Colon (tissue), 2 donors: ENCODE measurements at regions not wholly inside any gene's neighbourhood (a gene's known extent, or its start where the extent isn't known, plus 50 kb on each side); places are given as distances from the start of the nearest gene placed in this dataset.

Experiments
- FAIRE-seq: peaks from 2 replicates; lab custom pipeline; 2012; peaks lifted over from hg19 to GRCh38; lab: Jason Lieb, UNC
- donor health status: control.
- donor health status: control.

DNA sequence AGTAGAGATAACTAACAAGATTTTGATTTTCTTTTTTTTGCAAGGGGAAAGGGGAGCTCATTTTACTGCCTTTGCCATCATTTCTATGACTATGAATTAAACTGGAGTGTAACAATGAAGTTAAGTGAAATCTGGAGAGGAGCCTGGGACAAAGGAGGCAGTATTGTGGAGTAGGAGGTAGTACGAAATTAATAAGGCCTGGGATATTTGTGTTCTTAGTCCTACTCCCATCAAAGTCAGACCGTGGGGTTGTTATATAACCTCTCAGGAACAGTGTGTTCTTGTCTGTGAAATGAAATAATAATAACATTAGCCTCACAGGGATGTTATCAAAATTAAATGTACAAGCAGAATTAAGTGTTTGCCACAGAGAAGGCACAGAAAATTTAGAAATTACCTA lies 204.3 kb upstream of the EMCN start:
- FAIRE-seq, result no peak

DNA sequence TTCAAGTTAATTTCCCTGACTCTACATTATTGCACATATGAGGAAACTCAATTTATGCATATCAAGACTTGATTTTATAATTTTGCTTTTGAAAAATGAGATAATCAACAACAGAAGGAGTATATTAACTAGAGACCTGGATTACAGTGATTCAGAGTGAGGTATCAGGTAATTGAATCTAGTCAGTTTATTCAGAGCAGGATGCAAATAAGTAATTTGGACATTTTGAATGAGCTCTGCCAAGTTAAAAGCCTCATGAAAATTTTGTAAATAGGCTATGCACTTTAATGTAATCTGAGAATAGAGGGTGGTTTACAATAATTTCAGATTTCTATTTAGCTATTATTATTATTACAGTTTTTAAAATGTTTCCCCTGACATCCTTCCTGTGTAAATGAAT lies 203.7 kb upstream of the EMCN start:
- no peak for FAIRE-seq

GRCh38 chr4:100721077-100721476 lies 203.3 kb upstream of the EMCN start:
- FAIRE-seq, result no peak

- no peak for FAIRE-seq
These were observed 198.6 kb upstream of the EMCN start for GRCh38 chr4:100716416-100716815.

GRCh38 chr4:100708776-100709175 lies 191.0 kb upstream of the EMCN start:
- FAIRE-seq, result no peak

DNA sequence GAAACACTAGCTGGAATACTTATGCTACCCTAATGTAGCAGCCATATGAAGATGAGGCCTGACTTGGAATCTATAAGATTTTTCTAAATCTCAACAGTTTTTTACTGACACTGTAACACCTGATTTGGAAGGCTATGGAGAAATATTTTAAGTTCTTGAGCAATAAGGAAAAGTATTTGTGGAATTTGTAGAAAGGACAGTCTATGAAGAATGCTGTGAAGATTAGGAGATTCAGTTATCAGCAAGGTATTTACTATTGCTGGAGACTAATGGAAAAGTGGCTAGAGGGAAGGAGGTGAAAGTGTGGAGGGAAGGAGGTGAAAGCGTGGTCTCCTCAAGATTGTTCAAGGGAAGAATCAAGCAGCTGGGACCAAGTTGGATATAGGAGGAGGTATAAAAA lies 190.0 kb upstream of the EMCN start:
- no peak for FAIRE-seq

- no peak for FAIRE-seq
These were observed 178.7 kb upstream of the EMCN start for GRCh38 chr4:100696531-100696930.

DNA sequence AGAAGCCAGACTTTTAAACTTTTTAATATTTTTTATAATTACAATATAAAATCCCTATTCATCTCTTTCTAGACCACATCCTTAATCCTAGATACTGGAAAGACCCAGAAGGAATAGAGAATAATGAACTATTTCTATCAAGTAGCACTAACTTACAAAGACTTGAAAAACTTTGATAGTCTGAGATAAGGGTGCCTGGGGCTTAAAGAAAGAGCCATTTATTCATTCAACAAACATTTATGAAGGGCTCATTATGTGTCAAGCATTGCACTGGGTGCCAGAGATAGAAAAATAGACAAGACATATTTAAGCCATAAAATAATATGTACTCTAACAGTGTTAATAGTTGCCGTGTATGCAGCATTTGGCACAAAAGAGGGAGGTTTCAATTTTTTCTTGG lies 178.0 kb upstream of the EMCN start:
- FAIRE-seq, result no peak

DNA sequence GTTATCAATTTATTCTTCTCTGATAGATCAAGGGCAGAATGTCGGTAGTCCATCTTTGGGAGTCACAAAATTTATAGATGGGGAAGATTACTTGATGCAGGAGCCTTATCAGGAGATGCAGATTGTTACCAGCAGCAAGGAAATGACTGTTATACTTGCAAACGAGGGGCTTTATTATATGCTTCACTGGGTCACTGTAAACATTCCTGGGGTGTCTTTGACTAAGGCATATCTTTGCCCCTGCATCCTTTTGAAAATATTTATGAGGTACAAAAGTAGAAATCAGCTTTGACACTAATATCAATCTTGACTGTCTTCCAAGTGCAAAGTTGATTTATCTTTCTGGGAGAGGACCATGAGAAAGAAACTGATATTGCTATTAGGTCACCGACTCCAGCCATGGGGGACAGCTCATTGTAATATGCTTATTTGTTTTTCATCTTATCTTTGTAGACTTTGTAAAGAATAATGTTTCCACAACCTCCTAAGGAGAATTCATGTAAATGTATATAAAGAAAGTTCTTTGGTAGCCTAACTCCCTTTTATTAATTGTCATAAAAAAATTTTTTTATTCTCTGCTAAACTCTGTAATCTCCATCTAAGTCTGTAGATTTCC lies 177.3 kb upstream of the EMCN start:
- FAIRE-seq, result no peak

DNA sequence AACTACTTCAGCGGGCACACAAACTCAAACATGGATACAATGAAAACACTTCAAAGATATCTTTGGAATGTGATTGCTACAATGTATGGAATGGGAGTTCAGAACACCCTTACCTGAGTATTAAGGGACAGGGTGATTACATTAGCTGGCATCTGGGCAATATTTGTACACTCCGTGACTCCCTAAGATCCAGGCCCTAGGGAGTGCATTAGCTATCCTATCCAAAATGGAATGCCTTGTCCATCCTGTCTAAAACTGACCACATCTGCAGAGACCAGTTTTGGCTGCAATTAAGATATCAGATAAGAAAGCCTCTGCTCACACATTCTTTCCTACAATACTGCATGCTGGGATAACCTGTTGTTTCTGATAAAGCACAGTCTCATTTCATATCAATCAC lies 176.6 kb upstream of the EMCN start:
- FAIRE-seq, result no peak

DNA sequence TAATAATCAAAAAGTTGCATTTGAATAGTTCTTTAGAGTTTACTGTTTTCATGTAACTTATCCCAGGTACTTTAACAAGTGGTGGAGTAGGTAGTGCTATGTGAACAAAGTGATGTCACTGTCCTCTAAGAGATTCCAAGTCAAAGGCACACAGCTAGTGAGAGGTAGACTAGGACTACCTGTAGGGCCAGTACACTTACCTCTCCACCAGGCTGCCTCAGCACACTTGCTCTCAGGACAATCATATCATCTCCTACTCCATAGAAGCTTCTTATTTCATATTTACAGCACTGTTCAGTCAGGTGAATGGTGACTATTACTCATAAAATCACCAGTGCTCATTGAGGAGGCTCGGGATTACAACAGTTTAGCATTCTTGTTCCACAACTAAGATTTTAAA lies 173.0 kb upstream of the EMCN start:
- FAIRE-seq, result no peak

- no peak for FAIRE-seq
These were observed 170.5 kb upstream of the EMCN start for GRCh38 chr4:100688368-100688767.

GRCh38 chr4:100682477-100683218 lies 164.8 kb upstream of the EMCN start:
- FAIRE-seq, result no peak

DNA sequence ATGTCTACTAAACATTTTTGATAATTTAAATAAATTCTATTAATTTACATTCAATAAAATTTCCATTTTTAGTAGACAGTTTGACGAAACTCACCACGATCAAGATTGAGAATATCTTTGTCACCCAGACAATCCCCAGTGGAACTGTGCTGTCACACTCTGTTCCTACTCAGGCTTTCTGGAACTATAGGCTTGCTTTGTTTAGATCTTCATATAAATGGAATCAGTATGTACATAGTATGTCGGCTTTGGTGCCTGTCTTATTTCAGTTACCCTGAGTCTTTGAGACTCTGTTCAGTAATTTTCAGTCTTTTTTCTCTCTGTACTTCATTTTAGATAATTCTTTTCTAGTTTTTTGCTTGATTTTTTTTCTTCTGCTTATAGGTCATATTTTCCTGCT lies 163.5 kb upstream of the EMCN start:
- no peak for FAIRE-seq

GRCh38 chr4:100679926-100680325 lies 162.1 kb upstream of the EMCN start:
- no peak for FAIRE-seq

DNA sequence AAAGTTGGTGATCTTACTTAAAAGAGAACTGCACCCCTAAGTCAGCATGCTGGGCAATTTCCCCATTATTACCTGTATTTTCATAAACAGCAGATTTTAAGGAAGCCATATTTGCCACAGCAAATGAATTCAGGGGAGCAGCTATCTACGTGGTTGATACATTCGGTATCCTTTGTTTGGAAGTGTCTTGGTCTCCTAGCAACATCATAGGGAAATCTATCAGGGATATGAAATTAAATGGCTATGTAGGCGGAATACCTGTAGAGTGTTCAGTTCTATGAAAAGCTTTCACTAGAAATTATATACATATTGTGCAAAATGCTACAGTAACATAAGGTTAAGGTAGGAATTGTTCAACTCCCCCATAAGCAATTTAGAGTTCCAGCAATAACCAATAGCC lies 157.2 kb upstream of the EMCN start:
- FAIRE-seq, result no peak

GRCh38 chr4:100657187-100657586 lies 139.4 kb upstream of the EMCN start:
- FAIRE-seq, result no peak

DNA sequence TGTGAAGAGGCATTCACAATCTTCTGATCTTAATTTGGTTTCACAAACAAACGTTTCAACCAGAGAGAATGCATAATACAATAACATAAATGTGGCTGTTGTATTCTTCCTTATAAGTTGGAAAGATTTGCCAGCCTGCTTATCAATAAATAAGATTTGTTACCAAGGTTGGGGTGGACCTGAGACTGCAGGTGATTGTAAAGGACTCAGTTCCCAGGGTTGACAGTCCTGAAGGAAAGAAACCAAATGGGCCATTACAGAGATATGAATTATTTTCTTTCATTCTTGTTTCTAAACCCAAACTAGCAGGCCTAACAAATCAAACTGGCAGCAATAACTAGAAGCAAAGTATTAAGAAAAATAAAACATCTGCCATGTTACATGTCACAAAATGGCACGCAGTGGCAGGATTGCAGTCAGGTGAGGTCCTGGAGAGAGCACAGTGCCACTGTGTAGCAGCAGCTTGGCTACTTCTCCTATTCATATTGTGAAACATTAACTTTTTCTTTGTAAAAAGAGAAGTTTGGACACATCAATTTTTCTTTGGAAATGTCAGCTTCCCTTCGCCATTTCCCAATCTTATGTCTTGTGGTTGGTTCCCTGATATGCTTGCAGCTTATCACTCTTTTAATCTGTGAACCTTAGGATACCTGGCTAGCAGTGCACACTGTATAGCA lies 133.8 kb upstream of the EMCN start:
- FAIRE-seq, result no peak

GRCh38 chr4:100649417-100649816 lies 131.6 kb upstream of the EMCN start:
- FAIRE-seq, result no peak

- FAIRE-seq, result no peak
These were observed 126.3 kb upstream of the EMCN start for GRCh38 chr4:100644150-100644549.

DNA sequence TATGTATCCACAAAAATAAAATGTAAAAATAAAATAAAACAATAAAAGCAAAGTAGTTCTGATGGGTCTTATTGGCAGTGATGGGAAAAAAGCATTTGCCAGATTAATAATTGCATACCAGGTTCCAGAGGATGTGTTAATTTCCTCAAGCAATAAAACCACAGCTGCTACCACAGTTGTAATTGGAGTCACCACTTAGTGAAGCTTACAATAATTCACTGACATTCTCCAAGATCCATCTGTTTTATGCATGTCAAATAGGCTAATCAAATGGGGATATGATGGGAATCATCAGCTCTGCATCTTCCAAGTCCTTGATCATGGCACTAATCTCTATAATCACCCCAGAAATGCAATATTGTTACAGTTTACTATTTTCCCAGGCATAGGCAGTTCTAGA lies 123.5 kb upstream of the EMCN start:
- FAIRE-seq, result no peak

- no peak for FAIRE-seq
These were observed 118.1 kb upstream of the EMCN start for GRCh38 chr4:100635899-100636298.

DNA sequence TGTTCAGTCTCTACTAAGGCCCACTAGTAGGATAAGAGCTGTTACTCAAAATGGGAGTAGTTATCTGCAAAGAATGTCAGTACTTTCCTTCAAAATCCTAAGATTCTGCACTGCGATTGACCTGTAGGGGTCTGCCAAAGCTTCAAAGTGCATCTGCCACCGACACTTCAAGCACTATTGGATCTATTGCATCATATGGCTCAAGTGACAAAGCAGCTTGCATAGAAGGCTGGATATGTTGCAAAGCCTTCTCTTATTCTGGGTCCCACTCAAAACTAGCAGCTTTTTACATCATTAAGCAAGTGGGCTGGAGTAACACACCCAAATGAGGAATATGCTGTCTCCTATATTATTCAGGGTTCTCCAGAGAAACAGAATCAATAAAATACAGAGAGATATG lies 115.4 kb upstream of the EMCN start:
- no peak for FAIRE-seq

- no peak for FAIRE-seq
These were observed 114.3 kb upstream of the EMCN start for GRCh38 chr4:100632163-100632562.
